Endothelial cell of umbilical vein (primary cell): ENCODE measurements at regions not wholly inside any gene's neighbourhood (a gene's known extent, or its start where the extent isn't known, plus 50 kb on each side); places are given as distances from the start of the nearest gene placed in this dataset.

Source experiments
- BruUV-seq: library from RNA; stranded (reverse); fragments of 400-500 nt; replicated peaks from 2 replicates; lab custom pipeline; 2021; lab: Mats Ljungman, UMichigan
- CTCF ChIA-PET: fragments of 300-600, 350-600 bp; sonication (Branson Sonifier 250); formaldehyde crosslinking; loops from one replicate; lab custom pipeline; 2021; ENCODE audit warnings: antibody characterized with exemption, inconsistent platforms; lab: Charles Lee
- POLR2A ChIA-PET: fragments of 300-600, 350-600 bp; sonication (Branson Sonifier 250); formaldehyde crosslinking; loops from one replicate; lab custom pipeline; 2021; ENCODE audit warnings: antibody characterized with exemption, inconsistent platforms; lab: Charles Lee
- DNase-seq: peaks from one replicate; pipeline ENCODE4 v3.0.0-alpha.2; 2011; ENCODE audit warnings: low read depth, low spot score
- FAIRE-seq: peaks from 2 replicates; lab custom pipeline; 2011; peaks lifted over from hg19 to GRCh38; lab: Jason Lieb, UNC
- H2AFZ ChIP-seq: 2 replicates; pipeline ENCODE4 v1.6.0; 2012; ENCODE audit warnings: low read depth, low read length, control low read depth, inconsistent platforms
- H3K27ac ChIP-seq: 2 replicates; pipeline ENCODE4 v1.5.1; 2011; ENCODE audit warnings: low read depth, mild to moderate bottlenecking, control low read depth, low read length, moderate library complexity; ENCODE audit not compliant: insufficient read depth
- H3K27me3 ChIP-seq, 2 experiments: 2 replicates each; pipeline versions ENCODE4 v1.6.0 to v1.6.1; 2011; ENCODE audit warnings: low read length in 2 of 2, mixed read lengths in 1 of 2; ENCODE audit not compliant: control insufficient read depth in 2 of 2, insufficient read depth in 2 of 2
- H3K36me3 ChIP-seq, 2 experiments: 2 replicates in 1 of 2; 3 replicates in 1 of 2; pipeline ENCODE4 v1.5.1; 2011; ENCODE audit warnings: low read length in 2 of 2, mild to moderate bottlenecking in 1 of 2, moderate library complexity in 1 of 2; ENCODE audit not compliant: control insufficient read depth in 2 of 2, insufficient read depth in 2 of 2; ENCODE audit errors: extremely low read depth in 1 of 2
- H3K4me1 ChIP-seq: 3 replicates; pipeline ENCODE4 v1.5.1; 2011; ENCODE audit warnings: mild to moderate bottlenecking, low read length; ENCODE audit not compliant: control insufficient read depth, insufficient read depth; ENCODE audit errors: extremely low read depth
- H3K4me2 ChIP-seq: 2 replicates; pipeline ENCODE4 v1.6.1; 2011; ENCODE audit warnings: low read length, control low read depth, mixed read lengths; ENCODE audit not compliant: insufficient read depth
- H3K4me3 ChIP-seq, 3 experiments: fragments of 200-600 bp in 1 of 3; sonication (generic), shearing (Covaris generic) in 1 of 3; replicated peaks in 1 of 3; 2 replicates each; pipeline ENCODE4 v1.5.1; 2011 to 2016; ENCODE audit warnings: control low read depth in 3 of 3, low read length in 3 of 3, mild to moderate bottlenecking in 2 of 3, inconsistent platforms in 1 of 3, low read depth in 1 of 3, moderate library complexity in 1 of 3; ENCODE audit not compliant: insufficient read depth in 1 of 3
- H3K79me2 ChIP-seq: 2 replicates; pipeline ENCODE4 v1.6.0; 2012; ENCODE audit warnings: low read length, inconsistent platforms; ENCODE audit not compliant: control insufficient read depth, insufficient read depth
- H3K9ac ChIP-seq: replicated peaks from 2 replicates; pipeline ENCODE3; 2011; ENCODE audit warnings: low read length, control low read depth; ENCODE audit not compliant: insufficient read depth; ENCODE audit errors: extremely low read depth
- H3K9me1 ChIP-seq: replicated peaks from 3 replicates; pipeline ENCODE4 v1.6.0; 2011; ENCODE audit warnings: mild to moderate bottlenecking, low read length; ENCODE audit not compliant: control insufficient read depth, insufficient read depth; ENCODE audit errors: extremely low read depth
- H3K9me3 ChIP-seq: replicated peaks from 2 replicates; pipeline ENCODE4 v1.5.1; 2012; ENCODE audit warnings: low read length, inconsistent platforms; ENCODE audit not compliant: control insufficient read depth, insufficient read depth
- H4K20me1 ChIP-seq: replicated peaks from 2 replicates; pipeline ENCODE3; 2011; ENCODE audit warnings: mild to moderate bottlenecking, low read length; ENCODE audit not compliant: control insufficient read depth, insufficient read depth; ENCODE audit errors: extremely low read depth
- EZH2 ChIP-seq: IDR thresholded peaks from 2 replicates; pipeline ENCODE4 v1.6.1; 2012; ENCODE audit warnings: borderline replicate concordance, low read depth, mild to moderate bottlenecking, moderate library complexity, low read length, inconsistent platforms; ENCODE audit not compliant: severe bottlenecking
- FOS ChIP-seq: IDR thresholded peaks from 2 replicates; pipeline ENCODE4 v1.6.1; 2011; ENCODE audit warnings: mild to moderate bottlenecking, low read length, moderate library complexity, borderline replicate concordance; ENCODE audit not compliant: insufficient read depth
- MYC ChIP-seq: IDR thresholded peaks from one replicate; pipeline ENCODE4 v1.6.1; 2011; ENCODE audit warnings: mild to moderate bottlenecking, low read depth, low read length
- POLR2A ChIP-seq: IDR thresholded peaks from 2 replicates; pipeline ENCODE4 v1.6.1; 2012; ENCODE audit warnings: low read depth, mild to moderate bottlenecking, control low read depth, low read length
- POLR2AphosphoS5 ChIP-seq: IDR thresholded peaks from 2 replicates; pipeline ENCODE4 v1.6.1; 2012; ENCODE audit warnings: low read depth, mild to moderate bottlenecking, control low read depth, low read length, moderate library complexity; ENCODE audit not compliant: insufficient read depth
- dilution Hi-C: fragments of 300-500 bp; cut with MboI; formaldehyde crosslinking; loops from one replicate; pipeline ENCODE4 v1.15.0; 2019; ENCODE audit warnings: low sequenced_read_pairs; ENCODE audit not compliant: extremely low pct_ligation_motif_present
- intact Hi-C: fragments of 100-400 bp; cut with micrococcal nuclease; formaldehyde crosslinking; loops from one replicate; pipeline ENCODE4 v1.10.0; 2022
- TF ChIP-seq, protein P1 (sequence below), 2 donors: IDR thresholded peaks; 1 replicate in 1 of 2; 2 replicates in 1 of 2; pipeline ENCODE4 v1.5.1; 2011; ENCODE audit warnings: low read length in 2 of 2, mild to moderate bottlenecking in 2 of 2, moderate library complexity in 2 of 2, control low read depth in 1 of 2, inconsistent platforms in 1 of 2, low read depth in 1 of 2; ENCODE audit not compliant: insufficient read depth in 1 of 2; ENCODE audit errors: extremely low read depth in 1 of 2
- TF ChIP-seq, protein P2 (sequence below): IDR thresholded peaks from 2 replicates; pipeline ENCODE4 v1.6.1; 2011; ENCODE audit not compliant: insufficient read depth, insufficient read length

DNA sequence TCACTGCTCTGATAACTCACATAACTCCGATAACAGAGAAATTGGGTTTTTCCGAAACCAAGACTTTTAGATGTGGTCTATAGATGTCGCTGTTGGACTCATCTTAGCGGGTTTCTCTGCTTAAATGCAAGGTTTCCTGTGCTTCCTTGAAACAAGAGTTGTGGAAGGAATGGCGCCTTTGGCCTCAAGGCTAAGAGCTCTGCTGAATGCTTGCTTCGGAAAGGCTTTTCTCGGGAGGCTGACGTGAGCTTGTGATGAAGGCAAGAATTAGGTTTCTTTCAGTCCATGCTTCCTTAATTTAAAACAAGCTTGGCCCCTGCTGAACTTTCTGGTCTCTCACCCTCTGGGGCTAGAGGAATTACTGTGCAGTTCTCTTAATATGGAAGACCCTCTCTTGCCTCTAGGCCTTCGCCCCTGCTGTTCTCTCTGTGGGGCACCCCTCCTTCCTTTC is 113.5 kb downstream of the MAP3K21 start:
- H2AFZ ChIP-seq: no peak overlapping the region
- FAIRE-seq: peak; percentile 68

More for the DNA sequence above, 113.5 kb downstream of the MAP3K21 start:
- Histone ChIP-seq H3K9ac (no peak overlapping the region), H3K79me2 (no peaks in the 10 kb centered on the region), H3K9me1 (no peaks in the 10 kb centered on the region), H3K4me3 (no peak overlapping the region), H3K9me3 (no peaks in the 10 kb centered on the region), H3K27me3 (no peaks in the 10 kb centered on the region), H3K4me1 (no peaks in the 10 kb centered on the region), H3K36me3 (no peaks in the 10 kb centered on the region), H4K20me1 (no peaks in the 10 kb centered on the region), H3K27ac (no peak overlapping the region), H3K4me2 (no peak overlapping the region)
- intact Hi-C loops (loop anchor here (1.0 kb wide), 2 partner anchors 350 to 625 kb away; no protein-coding TSS in a partner anchor), dilution Hi-C loops (no loop called here)
- CTCF ChIA-PET: interaction anchor here (0.6 to 3.4 kb wide), 10 partner anchors 12 to 870 kb away, joined by 3 to 36 read pairs (median 3); no protein-coding TSS in a partner anchor
- DNase-seq: peak; percentile 43
- POLR2A ChIA-PET: no interaction called here
- no peak for TF ChIP-seq POLR2AphosphoS5
- TF ChIP-seq, protein P1, sequence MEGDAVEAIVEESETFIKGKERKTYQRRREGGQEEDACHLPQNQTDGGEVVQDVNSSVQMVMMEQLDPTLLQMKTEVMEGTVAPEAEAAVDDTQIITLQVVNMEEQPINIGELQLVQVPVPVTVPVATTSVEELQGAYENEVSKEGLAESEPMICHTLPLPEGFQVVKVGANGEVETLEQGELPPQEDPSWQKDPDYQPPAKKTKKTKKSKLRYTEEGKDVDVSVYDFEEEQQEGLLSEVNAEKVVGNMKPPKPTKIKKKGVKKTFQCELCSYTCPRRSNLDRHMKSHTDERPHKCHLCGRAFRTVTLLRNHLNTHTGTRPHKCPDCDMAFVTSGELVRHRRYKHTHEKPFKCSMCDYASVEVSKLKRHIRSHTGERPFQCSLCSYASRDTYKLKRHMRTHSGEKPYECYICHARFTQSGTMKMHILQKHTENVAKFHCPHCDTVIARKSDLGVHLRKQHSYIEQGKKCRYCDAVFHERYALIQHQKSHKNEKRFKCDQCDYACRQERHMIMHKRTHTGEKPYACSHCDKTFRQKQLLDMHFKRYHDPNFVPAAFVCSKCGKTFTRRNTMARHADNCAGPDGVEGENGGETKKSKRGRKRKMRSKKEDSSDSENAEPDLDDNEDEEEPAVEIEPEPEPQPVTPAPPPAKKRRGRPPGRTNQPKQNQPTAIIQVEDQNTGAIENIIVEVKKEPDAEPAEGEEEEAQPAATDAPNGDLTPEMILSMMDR (IDR thresholded peaks at IDR 0.05; ENCODE audit: extremely low read depth in 1 of 2, insufficient read depth in 1 of 2, low read depth in 1 of 2, low read length in 2 of 2): peak; percentile 50
- TF ChIP-seq MYC: no peak
- no peak for TF ChIP-seq FOS
- TF ChIP-seq, protein P2, sequence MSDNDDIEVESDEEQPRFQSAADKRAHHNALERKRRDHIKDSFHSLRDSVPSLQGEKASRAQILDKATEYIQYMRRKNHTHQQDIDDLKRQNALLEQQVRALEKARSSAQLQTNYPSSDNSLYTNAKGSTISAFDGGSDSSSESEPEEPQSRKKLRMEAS: no peak
- TF ChIP-seq EZH2: no peak
- TF ChIP-seq POLR2A: no peak
- no TSS peak for BruUV-seq
